ENCODE measurements at regions not wholly inside any gene's neighbourhood (a gene's known extent, or its start where the extent isn't known, plus 50 kb on each side); places are given as distances from the start of the nearest gene placed in this dataset.

- TF ChIP-seq RAD21 (IDR thresholded peaks at IDR 0.05 in 1 of 2, conservative IDR thresholded peaks at IDR 0.05 in 1 of 2; ENCODE audit: low read depth in 2 of 2, low read length in 2 of 2) (no peak), ZNF274 (IDR thresholded peaks at IDR 0.05; ENCODE audit: borderline replicate concordance, extremely low read depth, low read length) (no peak), KDM5A (IDR thresholded peaks at IDR 0.05; ENCODE audit: low read length) (no peak), SRF (IDR thresholded peaks at IDR 0.05; ENCODE audit: low read depth, low read length) (no peak), EP300 (IDR thresholded peaks at IDR 0.05; ENCODE audit: borderline replicate concordance in 1 of 2, low read depth in 2 of 2, low read length in 2 of 2) (no peak), POLR2A (IDR thresholded peaks at IDR 0.05; ENCODE audit: control extremely low read depth in 1 of 2, low read depth in 2 of 2, low read length in 2 of 2) (no peak)
- Histone ChIP-seq H3K4me1 (replicated peaks in 1 of 4; ENCODE audit: control insufficient read depth in 3 of 4, insufficient read depth in 4 of 4, low read length in 3 of 4) (peaks cover 0 to 4% (median 0%) of the 10 kb centered on the region in 4 experiments; a peak in 1 of 7 replicates), H3K9ac (replicated peaks in 1 of 4; ENCODE audit: extremely low read depth in 1 of 4, low read depth in 3 of 4, low read length in 3 of 4) (no peak overlapping the region), H2AFZ (ENCODE audit: low read length) (no peak overlapping the region), H4K8ac (ENCODE audit: extremely low read depth, insufficient read depth, low read length) (no peak overlapping the region), H2BK120ac (replicated peaks; ENCODE audit: low read depth, low read length) (no peak overlapping the region), H3K27ac (ENCODE audit: low read depth, low read length) (no peak overlapping the region), H3K36me3 (ENCODE audit: control insufficient read depth in 2 of 4, insufficient read depth in 4 of 4, low read length in 3 of 4) (no peaks in the 10 kb centered on the region), H3K79me1 (ENCODE audit: low read depth, low read length) (no peaks in the 10 kb centered on the region), H3K18ac (ENCODE audit: extremely low read depth, low read length) (no peak overlapping the region), H3K56ac (replicated peaks; ENCODE audit: insufficient read length, low read depth, low read length) (no peak overlapping the region), H2AK5ac (ENCODE audit: low read depth, low read length) (no peak overlapping the region), H3K79me2 (ENCODE audit: control insufficient read depth in 1 of 2, insufficient read depth in 2 of 2, low read length in 2 of 2) (no peaks in the 10 kb centered on the region), H2BK5ac (ENCODE audit: low read depth, low read length) (no peak overlapping the region), H4K5ac (ENCODE audit: insufficient read length, low read depth, low read length) (no peak overlapping the region), H2BK12ac (ENCODE audit: low read depth, low read length) (no peak overlapping the region), H2BK20ac (ENCODE audit: low read length) (no peak overlapping the region), H4K20me1 (replicated peaks in 1 of 2; ENCODE audit: control insufficient read depth in 1 of 2, insufficient read depth in 2 of 2, low read length in 2 of 2) (no peaks in the 10 kb centered on the region), H3K4me3 (ENCODE audit: extremely low read depth in 1 of 4, insufficient read depth in 2 of 4, low read depth in 3 of 4, low read length in 4 of 4) (no peak overlapping the region), H3K4me2 (ENCODE audit: insufficient read depth in 1 of 2, low read depth in 2 of 2, low read length in 2 of 2) (no peak overlapping the region), H3K14ac (ENCODE audit: insufficient read length) (no peak overlapping the region), H3K27me3 (replicated peaks in 1 of 4; ENCODE audit: control insufficient read depth in 3 of 4, extremely low read depth in 1 of 4, insufficient read depth in 3 of 4, low read length in 3 of 4) (no peaks in the 10 kb centered on the region), H3K23me2 (ENCODE audit: low read depth, low read length) (no peaks in the 10 kb centered on the region), H3K23ac (ENCODE audit: insufficient read length) (no peak overlapping the region), H4K91ac (replicated peaks; ENCODE audit: insufficient read length, low read length) (no peak overlapping the region), H2BK15ac (ENCODE audit: low read length) (no peak overlapping the region), H3K9me3 (ENCODE audit: insufficient read depth in 2 of 2, low read depth in 1 of 2, low read length in 1 of 2) (peaks cover 0 to 6% of the 10 kb centered on the region in 2 experiments; a peak in 2 of 4 replicates), H3K4ac (replicated peaks; ENCODE audit: insufficient read length, low read depth, low read length) (no peak overlapping the region)
- ChIA-PET POLR2A (ENCODE audit: partially characterized antibody) (no interaction called here), CTCF (ENCODE audit: partially characterized antibody) (no interaction called here)
- 87% methylated on average over 8 of the region's 8 CpGs; no CpG with 5 or more reads in 1 of the 2 experiments for WGBS, 2 experiments (ENCODE audit: extremely low coverage in 1 of 2, insufficient coverage in 1 of 2, insufficient read length in 1 of 2, insufficient replicate concordance in 2 of 2, low coverage in 1 of 2, low lambda C conversion rate in 2 of 2, missing lambda C conversion rate in 1 of 2)
- FAIRE-seq (no peak), DNase-seq (ENCODE audit: low read depth in 1 of 2, low spot score in 2 of 2) (no peak)
Observed at GRCh38 chr3:84487296-84487695, 471.5 kb upstream of the CADM2 start.
